K562 (cell line): ENCODE measurements at regions not wholly inside any gene's neighbourhood (a gene's known extent, or its start where the extent isn't known, plus 50 kb on each side); places are given as distances from the start of the nearest gene placed in this dataset.

Experiments used
- BRCA1 ChIP-seq, 2 experiments: fragments of 450-650 bp in 1 of 2; sonication (generic) in 1 of 2; formaldehyde crosslinking in 1 of 2; IDR thresholded peaks; 2 replicates each; pipeline versions ENCODE4 v1.5.0 to v1.6.1; 2017 to 2020; ENCODE audit warnings: mild to moderate bottlenecking in 1 of 2, missing genetic modification reagents in 1 of 2
- CTCF ChIP-seq, 3 experiments: IDR thresholded peaks in 2 of 3; conservative IDR thresholded peaks in 1 of 3; 2 replicates each; pipeline ENCODE4 v1.5.1; 2011 to 2012; ENCODE audit warnings: low read length in 3 of 3, mild to moderate bottlenecking in 3 of 3, control low read depth in 2 of 3, improper control_type of control experiment in 1 of 3, inconsistent platforms in 1 of 3, low read depth in 1 of 3, mixed read lengths in 1 of 3, moderate library complexity in 1 of 3; ENCODE audit not compliant: insufficient read depth in 2 of 3
- ETV5 ChIP-seq: sonication (generic); formaldehyde crosslinking; IDR thresholded peaks from 2 replicates; pipeline ENCODE4 v1.4.0; 2020; ENCODE audit warnings: low read depth, mild to moderate bottlenecking, missing genetic modification reagents
- FOXA1 ChIP-seq: fragments of 450-650 bp; IDR thresholded peaks from 2 replicates; pipeline ENCODE4 v1.6.1; 2016; ENCODE audit warnings: mild to moderate bottlenecking, borderline replicate concordance
- HIVEP1 ChIP-seq: fragments of 250-450 bp; sonication (Bioruptor Pico); IDR thresholded peaks from 2 replicates; pipeline ENCODE4 v1.4.0; 2020; ENCODE audit warnings: mild to moderate bottlenecking
- POLR2A ChIP-seq: fragments of 450-650 bp; conservative IDR thresholded peaks from 2 replicates; pipeline ENCODE4 v1.6.1; 2016
- SNAPC5 ChIP-seq: fragments of 250-450 bp; sonication (Bioruptor Pico); IDR thresholded peaks from 2 replicates; pipeline ENCODE4 v1.8.0; 2021; ENCODE audit warnings: moderate library complexity, mild to moderate bottlenecking, inconsistent platforms
- ZBTB33 ChIP-seq: sonication (generic); formaldehyde crosslinking; IDR thresholded peaks from 2 replicates; pipeline ENCODE4 v1.8.1; 2023; ENCODE audit warnings: mild to moderate bottlenecking, missing genetic modification reagents
- ZBTB49 ChIP-seq: sonication (generic); formaldehyde crosslinking; IDR thresholded peaks from 2 replicates; pipeline ENCODE4 v1.8.0; 2022; ENCODE audit warnings: missing genetic modification reagents, mild to moderate bottlenecking, borderline replicate concordance
- ZNF274 ChIP-seq: IDR thresholded peaks from 2 replicates; pipeline ENCODE4 v1.6.1; 2011; ENCODE audit warnings: low read depth, mild to moderate bottlenecking, low read length, moderate library complexity, borderline replicate concordance

GRCh38 chr14:30456296-30456695 is 102.7 kb upstream of the G2E3 start:
- TF ChIP-seq FOXA1 = no peak
- no peak for TF ChIP-seq BRCA1 (IDR thresholded peaks at IDR 0.05)
- TF ChIP-seq BRCA1 (CRISPR knock-in tag; IDR thresholded peaks at IDR 0.05) = no peak
- TF ChIP-seq ZBTB33 (CRISPR knock-in tag) = no peak
- no peak for TF ChIP-seq ETV5 (CRISPR knock-in tag)
- TF ChIP-seq SNAPC5 (CRISPR knock-in tag) = no peak
- no peak for TF ChIP-seq ZNF274
- TF ChIP-seq CTCF (IDR thresholded peaks at IDR 0.05 in 2 of 3, conservative IDR thresholded peaks at IDR 0.05 in 1 of 3; ENCODE audit: insufficient read depth in 2 of 3, low read depth in 1 of 3, low read length in 3 of 3) = no peak
- TF ChIP-seq ZBTB49 (CRISPR knock-in tag) = no peak
- TF ChIP-seq POLR2A = no peak
- TF ChIP-seq HIVEP1 = no peak
